Panc1 (cell line): ENCODE measurements at regions not wholly inside any gene's neighbourhood (a gene's known extent, or its start where the extent isn't known, plus 50 kb on each side); places are given as distances from the start of the nearest gene placed in this dataset.

Source experiments
- ATAC-seq: fragments of 200-7000 bp; cut with Tn5 transposase; 2 replicates; pipeline ENCODE4 v1.9.1; 2020; ENCODE audit warnings: mild to moderate bottlenecking, moderate library complexity
- BruUV-seq: library from RNA; stranded (reverse); fragments of 400-500 nt; replicated peaks from 2 replicates; lab custom pipeline; 2021; lab: Mats Ljungman, UMichigan
- CTCF ChIA-PET: fragments of 300-600 bp; sonication (Branson Sonifier 250); formaldehyde crosslinking; loops from one replicate; lab custom pipeline; 2022; ENCODE audit warnings: antibody characterized with exemption; lab: Charles Lee
- POLR2A ChIA-PET: fragments of 300-600 bp; sonication (Branson Sonifier 250); formaldehyde crosslinking; loops from one replicate; lab custom pipeline; 2022; ENCODE audit warnings: antibody characterized with exemption; lab: Charles Lee
- DNase-seq: peaks from one replicate; pipeline ENCODE4 v3.0.0-alpha.2; 2010; ENCODE audit warnings: low read depth, low spot score
- H3K27ac ChIP-seq: 2 replicates; pipeline ENCODE4 v1.5.1; 2011; ENCODE audit warnings: mild to moderate bottlenecking, low read length, inconsistent platforms
- H3K27me3 ChIP-seq: fragments of 200-500 bp; sonication (Bioruptor generic); 2 replicates; pipeline ENCODE4 v1.6.0; 2014; ENCODE audit warnings: low read length, inconsistent platforms; ENCODE audit not compliant: control insufficient read depth, insufficient read depth
- H3K36me3 ChIP-seq: fragments of 200-500 bp; sonication (Bioruptor generic); 2 replicates; pipeline ENCODE4 v1.5.1; 2014; ENCODE audit warnings: inconsistent platforms, mild to moderate bottlenecking, low read length, moderate library complexity; ENCODE audit not compliant: control insufficient read depth, insufficient read depth
- H3K4me1 ChIP-seq: 2 replicates; pipeline ENCODE4 v1.5.1; 2011; ENCODE audit warnings: inconsistent platforms, mild to moderate bottlenecking, low read length, moderate library complexity; ENCODE audit not compliant: control insufficient read depth, insufficient read depth
- H3K4me3 ChIP-seq, 2 experiments: 2 replicates each; pipeline ENCODE4 v1.5.1; 2011 to 2012; ENCODE audit warnings: low read depth in 2 of 2, low read length in 2 of 2, mild to moderate bottlenecking in 2 of 2, inconsistent platforms in 1 of 2, moderate library complexity in 1 of 2
- H3K9me3 ChIP-seq: fragments of 200-500 bp; sonication (Bioruptor generic); 2 replicates; pipeline ENCODE4 v1.5.1; 2014; ENCODE audit warnings: low read depth, mild to moderate bottlenecking, inconsistent platforms, low read length, moderate library complexity; ENCODE audit not compliant: control insufficient read depth, insufficient read depth
- POLR2AphosphoS5 ChIP-seq: IDR thresholded peaks from 2 replicates; pipeline ENCODE4 v1.6.1; 2012; ENCODE audit warnings: mild to moderate bottlenecking, low read depth, low read length, moderate library complexity
- SIN3A ChIP-seq: IDR thresholded peaks from 2 replicates; pipeline ENCODE4 v1.6.1; 2012; ENCODE audit warnings: low read depth, mild to moderate bottlenecking, low read length, moderate library complexity, borderline replicate concordance; ENCODE audit not compliant: insufficient read depth
- TCF7L2 ChIP-seq: IDR thresholded peaks from 2 replicates; pipeline ENCODE4 v1.6.1; 2011; ENCODE audit warnings: mild to moderate bottlenecking, low read depth, low read length, inconsistent platforms
- in situ Hi-C: cut with HindIII; loops from 2 replicates; pipeline ENCODE4 v1.10.0; 2016; ENCODE audit warnings: low sequenced_read_pairs, low pct_unique_long_range_greater_than_20kb
- intact Hi-C: fragments of 100-400 bp; cut with micrococcal nuclease; formaldehyde crosslinking; loops from one replicate; pipeline ENCODE4 v1.10.0; 2022; ENCODE audit not compliant: unreplicated experiment
- TF ChIP-seq, protein P1 (sequence below), 2 experiments: IDR thresholded peaks; 2 replicates each; pipeline ENCODE4 v1.6.1; 2011 to 2012; ENCODE audit warnings: low read depth in 2 of 2, control low read depth in 1 of 2, low read length in 1 of 2, mild to moderate bottlenecking in 1 of 2, moderate library complexity in 1 of 2; ENCODE audit not compliant: insufficient read depth in 1 of 2
- TF ChIP-seq, protein P2 (sequence below): fragments of 450-650 bp; IDR thresholded peaks from 2 replicates; pipeline ENCODE4 v1.5.1; 2017; ENCODE audit warnings: mild to moderate bottlenecking

DNA sequence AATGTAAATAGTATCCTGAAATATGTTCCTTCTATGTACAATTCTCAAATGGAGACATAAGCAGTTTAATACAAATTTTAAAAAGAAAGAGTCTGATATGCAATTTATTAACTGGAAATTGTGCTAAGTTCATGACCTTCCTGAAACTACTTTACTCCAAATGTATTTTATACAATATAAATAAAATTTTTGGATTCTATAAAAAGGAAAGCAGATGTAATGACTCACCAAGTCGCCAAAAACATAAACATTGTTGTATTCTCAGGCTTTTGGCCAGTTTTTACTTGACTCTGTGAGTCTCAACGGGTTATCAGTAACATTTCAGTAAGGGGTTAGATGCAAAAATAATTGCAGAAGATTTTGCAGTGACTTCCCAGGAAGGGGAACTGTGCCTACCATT is 948.2 kb downstream of the EPHA3 start:
- in situ Hi-C loops (no loop called here), intact Hi-C loops (no loop called here)
- H3K36me3 ChIP-seq = no peaks in the 10 kb centered on the region
- H3K4me3 ChIP-seq = no peak overlapping the region
- H3K27ac ChIP-seq = no peak overlapping the region
- H3K27me3 ChIP-seq = no peaks in the 10 kb centered on the region
- ChIA-PET CTCF (no interaction called here), POLR2A (no interaction called here)
- no peak for TF ChIP-seq SIN3A
- TF ChIP-seq, protein P1, sequence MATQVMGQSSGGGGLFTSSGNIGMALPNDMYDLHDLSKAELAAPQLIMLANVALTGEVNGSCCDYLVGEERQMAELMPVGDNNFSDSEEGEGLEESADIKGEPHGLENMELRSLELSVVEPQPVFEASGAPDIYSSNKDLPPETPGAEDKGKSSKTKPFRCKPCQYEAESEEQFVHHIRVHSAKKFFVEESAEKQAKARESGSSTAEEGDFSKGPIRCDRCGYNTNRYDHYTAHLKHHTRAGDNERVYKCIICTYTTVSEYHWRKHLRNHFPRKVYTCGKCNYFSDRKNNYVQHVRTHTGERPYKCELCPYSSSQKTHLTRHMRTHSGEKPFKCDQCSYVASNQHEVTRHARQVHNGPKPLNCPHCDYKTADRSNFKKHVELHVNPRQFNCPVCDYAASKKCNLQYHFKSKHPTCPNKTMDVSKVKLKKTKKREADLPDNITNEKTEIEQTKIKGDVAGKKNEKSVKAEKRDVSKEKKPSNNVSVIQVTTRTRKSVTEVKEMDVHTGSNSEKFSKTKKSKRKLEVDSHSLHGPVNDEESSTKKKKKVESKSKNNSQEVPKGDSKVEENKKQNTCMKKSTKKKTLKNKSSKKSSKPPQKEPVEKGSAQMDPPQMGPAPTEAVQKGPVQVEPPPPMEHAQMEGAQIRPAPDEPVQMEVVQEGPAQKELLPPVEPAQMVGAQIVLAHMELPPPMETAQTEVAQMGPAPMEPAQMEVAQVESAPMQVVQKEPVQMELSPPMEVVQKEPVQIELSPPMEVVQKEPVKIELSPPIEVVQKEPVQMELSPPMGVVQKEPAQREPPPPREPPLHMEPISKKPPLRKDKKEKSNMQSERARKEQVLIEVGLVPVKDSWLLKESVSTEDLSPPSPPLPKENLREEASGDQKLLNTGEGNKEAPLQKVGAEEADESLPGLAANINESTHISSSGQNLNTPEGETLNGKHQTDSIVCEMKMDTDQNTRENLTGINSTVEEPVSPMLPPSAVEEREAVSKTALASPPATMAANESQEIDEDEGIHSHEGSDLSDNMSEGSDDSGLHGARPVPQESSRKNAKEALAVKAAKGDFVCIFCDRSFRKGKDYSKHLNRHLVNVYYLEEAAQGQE (IDR thresholded peaks at IDR 0.05; ENCODE audit: insufficient read depth in 1 of 2, low read depth in 2 of 2, low read length in 1 of 2) = no peak
- no peak for TF ChIP-seq TCF7L2
- no peak for TF ChIP-seq POLR2AphosphoS5
- TF ChIP-seq, protein P2, sequence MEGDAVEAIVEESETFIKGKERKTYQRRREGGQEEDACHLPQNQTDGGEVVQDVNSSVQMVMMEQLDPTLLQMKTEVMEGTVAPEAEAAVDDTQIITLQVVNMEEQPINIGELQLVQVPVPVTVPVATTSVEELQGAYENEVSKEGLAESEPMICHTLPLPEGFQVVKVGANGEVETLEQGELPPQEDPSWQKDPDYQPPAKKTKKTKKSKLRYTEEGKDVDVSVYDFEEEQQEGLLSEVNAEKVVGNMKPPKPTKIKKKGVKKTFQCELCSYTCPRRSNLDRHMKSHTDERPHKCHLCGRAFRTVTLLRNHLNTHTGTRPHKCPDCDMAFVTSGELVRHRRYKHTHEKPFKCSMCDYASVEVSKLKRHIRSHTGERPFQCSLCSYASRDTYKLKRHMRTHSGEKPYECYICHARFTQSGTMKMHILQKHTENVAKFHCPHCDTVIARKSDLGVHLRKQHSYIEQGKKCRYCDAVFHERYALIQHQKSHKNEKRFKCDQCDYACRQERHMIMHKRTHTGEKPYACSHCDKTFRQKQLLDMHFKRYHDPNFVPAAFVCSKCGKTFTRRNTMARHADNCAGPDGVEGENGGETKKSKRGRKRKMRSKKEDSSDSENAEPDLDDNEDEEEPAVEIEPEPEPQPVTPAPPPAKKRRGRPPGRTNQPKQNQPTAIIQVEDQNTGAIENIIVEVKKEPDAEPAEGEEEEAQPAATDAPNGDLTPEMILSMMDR = no peak
- no TSS peak for BruUV-seq
- no peaks in the 10 kb centered on the region for H3K9me3 ChIP-seq
- no peak for DNase-seq
- ATAC-seq = no peak
- no peaks in the 10 kb centered on the region for H3K4me1 ChIP-seq

DNA sequence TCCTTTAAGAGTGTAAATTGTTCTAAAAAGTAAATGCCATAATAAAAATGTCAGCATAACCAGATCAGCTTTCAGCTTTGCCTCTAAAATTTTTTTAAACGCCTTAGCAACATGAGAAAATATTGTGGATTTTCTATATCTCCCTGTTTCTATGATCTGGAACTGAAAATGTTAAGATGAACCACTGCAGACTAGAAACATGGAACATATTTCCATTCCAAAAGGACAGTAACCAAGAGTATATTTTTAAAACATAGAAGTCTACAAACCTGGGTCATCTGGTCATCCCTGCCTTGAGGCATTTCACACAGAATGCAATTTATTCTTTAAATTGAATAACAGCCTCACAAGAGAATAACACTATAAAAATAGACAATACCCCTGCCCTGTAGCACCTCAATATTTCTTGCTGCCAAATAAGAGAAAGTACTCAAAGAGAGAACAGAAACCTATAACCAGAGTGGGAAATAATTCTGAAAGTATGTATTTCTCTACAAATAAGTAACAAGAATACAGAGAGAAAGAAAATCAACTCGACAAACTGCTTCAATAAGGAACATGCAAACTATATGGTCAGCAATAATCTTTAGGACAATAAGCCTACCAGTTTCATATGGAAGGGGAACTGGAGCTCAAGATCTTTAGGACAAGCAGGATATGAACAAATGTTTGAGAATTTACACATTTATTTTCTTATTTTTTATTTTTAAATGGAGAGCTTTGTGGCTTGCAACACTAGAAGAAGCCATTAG is 949.0 kb downstream of the EPHA3 start:
- H3K27ac ChIP-seq = no peak overlapping the region
- H3K27me3 ChIP-seq = no peaks in the 10 kb centered on the region
- no peaks in the 10 kb centered on the region for H3K4me1 ChIP-seq
- ChIA-PET CTCF (no interaction called here), POLR2A (no interaction called here)
- H3K9me3 ChIP-seq = no peaks in the 10 kb centered on the region
- H3K36me3 ChIP-seq = no peaks in the 10 kb centered on the region
- H3K4me3 ChIP-seq = no peak overlapping the region
- no peak for ATAC-seq
- BruUV-seq = no TSS peak
- DNase-seq = no peak
- TF ChIP-seq POLR2AphosphoS5 (no peak), SIN3A (no peak)
- TF ChIP-seq, protein P1 (IDR thresholded peaks at IDR 0.05; ENCODE audit: insufficient read depth in 1 of 2, low read depth in 2 of 2, low read length in 1 of 2) = no peak
- in situ Hi-C loops = no loop called here
- intact Hi-C loops = no loop called here
